ENCODE measurements at regions not wholly inside any gene's neighbourhood (a gene's known extent, or its start where the extent isn't known, plus 50 kb on each side); places are given as distances from the start of the nearest gene placed in this dataset.

DNA sequence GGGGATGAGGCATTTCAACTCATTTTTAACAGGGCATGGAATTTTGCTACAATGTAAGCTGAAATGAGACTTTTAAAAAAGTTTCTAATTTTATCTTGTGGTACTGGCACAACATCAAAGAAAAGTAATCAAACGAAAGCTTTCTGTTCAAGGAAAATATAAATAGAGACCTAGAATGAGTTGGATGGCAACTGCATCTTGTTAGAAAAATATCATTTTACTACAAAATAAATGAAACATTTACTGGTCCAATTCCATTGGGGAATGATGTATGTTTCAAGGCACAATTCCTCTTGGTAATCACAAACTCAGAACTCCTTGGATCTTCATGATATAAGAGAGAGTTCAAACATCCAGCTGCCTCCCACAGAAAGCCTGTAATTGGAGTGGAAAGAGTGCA is 102.8 kb downstream of the HMHB1 start:
- H3K27ac ChIP-seq (ENCODE audit: control insufficient read depth, insufficient read depth): no peak overlapping the region
- H3K9ac ChIP-seq (ENCODE audit: control insufficient read depth, insufficient read depth, low read length): no peak overlapping the region
- SMC1A ChIA-PET (ENCODE audit: uncharacterized antibody, unreplicated experiment): no interaction called here
- POLR2A ChIA-PET: no interaction called here
- no peaks in the 10 kb centered on the region for H3K27me3 ChIP-seq (replicated peaks in 1 of 2; ENCODE audit: control insufficient read depth in 2 of 2, insufficient read depth in 2 of 2, low read length in 1 of 2)
- no peak for FAIRE-seq
- H3K4me2 ChIP-seq (ENCODE audit: control insufficient read depth, insufficient read depth): no peak overlapping the region
- H3K4me1 ChIP-seq (ENCODE audit: control insufficient read depth, insufficient read depth, low read length): no peaks in the 10 kb centered on the region
- CTCF ChIA-PET: no interaction called here
- intact Hi-C loops (cut with micrococcal nuclease; ENCODE audit: unreplicated experiment) (no loop called here), in situ Hi-C loops (cut with MboI) (no loop called here)
- 31% methylated on average over 1 of the region's 1 CpG for WGBS (ENCODE audit: insufficient coverage, insufficient replicate concordance, low lambda C conversion rate, missing lambda C conversion rate)
- H3K79me2 ChIP-seq (ENCODE audit: control insufficient read depth, insufficient read depth, low read length): no peaks in the 10 kb centered on the region
- RAD21 ChIA-PET (ENCODE audit: unreplicated experiment): no interaction called here
- no peak overlapping the region for H2AFZ ChIP-seq (ENCODE audit: control insufficient read depth, low read depth, low read length)
- no peaks in the 10 kb centered on the region for H3K36me3 ChIP-seq (ENCODE audit: control insufficient read depth in 2 of 2, insufficient read depth in 2 of 2, low read length in 1 of 2)
- TF ChIP-seq POLR2A (IDR thresholded peaks at IDR 0.05; ENCODE audit: low read depth, low read length): no peak
- TF ChIP-seq IRF4 (IDR thresholded peaks at IDR 0.05; ENCODE audit: low read depth, low read length): no peak
- TF ChIP-seq RAD51 (IDR thresholded peaks at IDR 0.05): no peak
- no peak for TF ChIP-seq PKNOX1 (IDR thresholded peaks at IDR 0.05)
- TF ChIP-seq FOS (IDR thresholded peaks at IDR 0.05; ENCODE audit: borderline replicate concordance, extremely low read depth, insufficient read length): no peak
- TF ChIP-seq STAT3 (IDR thresholded peaks at IDR 0.05; ENCODE audit: low read depth, low read length): no peak
- TF ChIP-seq ZNF207 (IDR thresholded peaks at IDR 0.05; ENCODE audit: borderline replicate concordance): no peak
- TF ChIP-seq JUND (IDR thresholded peaks at IDR 0.05; ENCODE audit: low read depth, low read length): no peak
- no peak for TF ChIP-seq CREB1 (IDR thresholded peaks at IDR 0.05; ENCODE audit: low read depth)
- no peak for TF ChIP-seq ZBED1 (IDR thresholded peaks at IDR 0.05; ENCODE audit: borderline replicate concordance)
- TF ChIP-seq REST (IDR thresholded peaks at IDR 0.05; ENCODE audit: low read depth, low read length): no peak
- no peak overlapping the region for H3K4me3 ChIP-seq
- no TSS peak for BruUV-seq (replicated peaks)
- no peaks in the 10 kb centered on the region for H4K20me1 ChIP-seq (ENCODE audit: control insufficient read depth, insufficient read depth)
- DNase-seq (ENCODE audit: low read depth, low spot score): no peak
- no peaks in the 10 kb centered on the region for H3K9me3 ChIP-seq (replicated peaks; ENCODE audit: control insufficient read depth, insufficient read depth, low read length)
- no peak for ATAC-seq

All from GM12878 (cell line).